K562 (cell line): ENCODE measurements at regions not wholly inside any gene's neighbourhood (a gene's known extent, or its start where the extent isn't known, plus 50 kb on each side); places are given as distances from the start of the nearest gene placed in this dataset.
"Not testable (repeated sequence)": the region's sequence is repeated elsewhere in the genome, so short reads cannot be mapped to it uniquely, and the experiment has no call there.

Experiments
- ATAC-seq: fragments of 200-7000 bp; cut with Tn5 transposase; 3 replicates; pipeline ENCODE4 v1.9.1; 2020; ENCODE audit warnings: moderate library complexity
- BruUV-seq: library from RNA; stranded (reverse); fragments of 400-500 nt; replicated peaks from 2 replicates; lab custom pipeline; 2021; lab: Mats Ljungman, UMichigan
- CTCF ChIA-PET: fragments of 300-600 bp; formaldehyde crosslinking; extraction: SDS; loops from one replicate; lab custom pipeline; 2021; ENCODE audit warnings: low intra/inter-chr PET ratio; lab: Yijun Ruan, JAX
- POLR2A ChIA-PET: fragments of 300-600, 350-650 bp; sonication (Branson Sonifier 250); formaldehyde crosslinking; extraction: SDS; loops from one replicate; lab custom pipeline; 2021; ENCODE audit warnings: antibody characterized with exemption, inconsistent platforms; lab: Yijun Ruan, JAX
- DNase-seq, 4 experiments: peaks; one replicate each; pipeline versions ENCODE4 v3.0.0 to v3.0.0-alpha.2; 2011 to 2018; ENCODE audit warnings: low spot score in 3 of 4, mixed read lengths in 3 of 4; ENCODE audit errors: extremely low read depth in 1 of 4
- FAIRE-seq: peaks from 2 replicates; lab custom pipeline; 2011; peaks lifted over from hg19 to GRCh38; lab: Jason Lieb, UNC
- H2AFZ ChIP-seq: 2 replicates; pipeline ENCODE4 v1.6.0; 2011; ENCODE audit warnings: low read depth, low read length, control low read depth, inconsistent platforms
- H3K27ac ChIP-seq: fragments of 200-600 bp; 3 replicates; pipeline ENCODE4 v1.8.0; 2011; ENCODE audit warnings: low read depth, mild to moderate bottlenecking, control low read depth, inconsistent platforms, low read length, moderate library complexity, mixed read lengths; ENCODE audit errors: extremely low read depth
- H3K27me3 ChIP-seq, 2 experiments: fragments of 300-600 bp in 1 of 2; 2 replicates in 1 of 2; 3 replicates in 1 of 2; pipeline versions ENCODE4 v1.6.0 to v1.8.0; 2011; ENCODE audit warnings: inconsistent platforms in 2 of 2, low read length in 2 of 2, mild to moderate bottlenecking in 1 of 2, mixed read lengths in 1 of 2, moderate library complexity in 1 of 2; ENCODE audit not compliant: control insufficient read depth in 2 of 2, insufficient read depth in 2 of 2
- H3K36me3 ChIP-seq: fragments of 300-600 bp; 3 replicates; pipeline ENCODE4 v1.8.0; 2011; ENCODE audit warnings: mild to moderate bottlenecking, low read length, inconsistent platforms; ENCODE audit not compliant: control insufficient read depth, insufficient read depth
- H3K4me1 ChIP-seq, 2 experiments: fragments of 200-600 bp in 1 of 2; replicated peaks in 1 of 2; 2 replicates in 1 of 2; 3 replicates in 1 of 2; pipeline versions ENCODE4 v1.5.1 to v1.8.0; 2011; ENCODE audit warnings: inconsistent platforms in 2 of 2, low read length in 2 of 2, mild to moderate bottlenecking in 1 of 2, mixed read lengths in 1 of 2, moderate library complexity in 1 of 2; ENCODE audit not compliant: control insufficient read depth in 2 of 2, insufficient read depth in 2 of 2
- H3K4me2 ChIP-seq: 2 replicates; pipeline ENCODE4 v1.6.1; 2011; ENCODE audit warnings: low read length, control low read depth, inconsistent platforms, mixed read lengths; ENCODE audit not compliant: insufficient read depth
- H3K4me3 ChIP-seq: fragments of 200-600 bp; sonication (generic), shearing (Covaris generic); 2 replicates; pipeline ENCODE4 v1.5.1; 2016; ENCODE audit warnings: control low read depth, inconsistent platforms
- H3K79me2 ChIP-seq: fragments of 200-600 bp; 3 replicates; pipeline ENCODE4 v1.8.0; 2011; ENCODE audit warnings: low read length, inconsistent platforms; ENCODE audit not compliant: control insufficient read depth, insufficient read depth
- H3K9ac ChIP-seq, 2 experiments: 2 replicates each; pipeline versions ENCODE4 v1.6.0 to v1.6.1; 2011; ENCODE audit warnings: low read depth in 2 of 2, low read length in 2 of 2, control low read depth in 1 of 2, inconsistent platforms in 1 of 2, mild to moderate bottlenecking in 1 of 2, mixed read lengths in 1 of 2; ENCODE audit not compliant: insufficient read depth in 1 of 2
- H3K9me1 ChIP-seq: one replicate; pipeline ENCODE4 v1.6.0; 2011; ENCODE audit warnings: inconsistent platforms, mild to moderate bottlenecking, low read length, moderate library complexity; ENCODE audit not compliant: control insufficient read depth, insufficient read depth
- H3K9me3 ChIP-seq: replicated peaks from 2 replicates; pipeline ENCODE4 v1.5.1; 2011; ENCODE audit warnings: low read depth, low read length, inconsistent platforms; ENCODE audit not compliant: control insufficient read depth, insufficient read depth
- H4K20me1 ChIP-seq: replicated peaks from 2 replicates; pipeline ENCODE4 v1.6.1; 2011; ENCODE audit warnings: low read length, inconsistent platforms, mixed read lengths; ENCODE audit not compliant: control insufficient read depth, insufficient read depth
- BMI1 ChIP-seq: fragments of 150-350 bp; IDR thresholded peaks from 2 replicates; pipeline ENCODE4 v1.6.1; 2014; ENCODE audit warnings: low read length
- DMBX1 ChIP-seq: fragments of 250-450 bp; sonication (Bioruptor Pico); IDR thresholded peaks from 2 replicates; pipeline ENCODE4 v1.8.0; 2022; ENCODE audit warnings: inconsistent platforms, mild to moderate bottlenecking, moderate library complexity, borderline replicate concordance
- FOXA1 ChIP-seq: fragments of 450-650 bp; IDR thresholded peaks from 2 replicates; pipeline ENCODE4 v1.6.1; 2016; ENCODE audit warnings: mild to moderate bottlenecking, borderline replicate concordance
- JUN ChIP-seq, 2 experiments: sonication (generic) in 1 of 2; formaldehyde crosslinking in 1 of 2; IDR thresholded peaks; 2 replicates each; pipeline versions ENCODE4 v1.6.1 to v1.8.0; 2012 to 2022; ENCODE audit warnings: borderline replicate concordance in 2 of 2, mild to moderate bottlenecking in 2 of 2, improper control_type of control experiment in 1 of 2, low read depth in 1 of 2, low read length in 1 of 2, missing genetic modification reagents in 1 of 2
- TCFL5 ChIP-seq: fragments of 250-450 bp; sonication (Bioruptor Pico); conservative IDR thresholded peaks from 2 replicates; pipeline ENCODE4 v1.6.1; 2021; ENCODE audit warnings: mild to moderate bottlenecking, moderate library complexity, matching md5 sums
- ZBTB17 ChIP-seq: fragments of 450-650 bp; formaldehyde crosslinking; IDR thresholded peaks from 2 replicates; pipeline ENCODE4 v1.4.0; 2020; ENCODE audit warnings: mild to moderate bottlenecking
- ZNF444 ChIP-seq: fragments of 250-450 bp; sonication (Bioruptor Pico); IDR thresholded peaks from 2 replicates; pipeline ENCODE4 v1.4.0; 2020; ENCODE audit warnings: mild to moderate bottlenecking, moderate library complexity
- WGBS: fragments of 100-300 bp; shearing (Covaris generic); methylation state at CpG from one replicate; pipeline ENCODE4 v1.1.6; 2016; ENCODE audit warnings: low coverage, mixed read lengths; ENCODE audit not compliant: insufficient coverage; ENCODE audit errors: missing lambda C conversion rate; 5-methylcytosine and 5-hydroxymethylcytosine counted together
- in situ Hi-C: fragments of 300-500 bp; cut with MboI; formaldehyde crosslinking; loops from 4 replicates; pipeline ENCODE4 v1.15.0; 2018; ENCODE audit warnings: inconsistent platforms, mixed read lengths
- intact Hi-C: fragments of 100-400 bp; cut with micrococcal nuclease; formaldehyde crosslinking; loops from 2 replicates; pipeline ENCODE4 v1.14.2; 2022

DNA sequence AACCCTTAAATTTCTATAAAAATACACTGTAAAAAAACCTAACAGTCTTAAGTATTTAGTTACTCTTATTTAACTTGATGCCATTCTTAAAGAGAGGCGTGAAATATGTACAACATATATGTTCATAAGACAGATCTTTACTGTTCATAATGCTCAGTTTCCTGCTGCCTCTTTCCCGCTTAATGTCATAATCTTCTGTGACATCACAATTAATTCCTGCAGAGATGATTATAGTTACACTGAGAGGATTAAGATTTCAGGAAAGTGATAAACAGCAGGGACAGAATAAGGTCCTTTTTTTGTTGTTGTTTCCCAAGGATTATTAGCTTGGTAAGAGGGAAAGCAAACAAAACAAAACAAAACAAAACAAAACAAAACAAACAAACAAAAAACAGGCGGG, 801.4 kb downstream of the FLRT2 start (continued):
- TF ChIP-seq FOXA1 (no peak), JUN (IDR thresholded peaks at IDR 0.05; ENCODE audit: borderline replicate concordance, low read depth, low read length) (no peak), JUN (CRISPR knock-in tag; IDR thresholded peaks at IDR 0.05; ENCODE audit: borderline replicate concordance) (no peak), ZBTB17 (CRISPR knock-in tag) (no peak), DMBX1 (CRISPR knock-in tag) (no peak), BMI1 (no peak), TCFL5 (CRISPR knock-in tag) (no peak)

DNA sequence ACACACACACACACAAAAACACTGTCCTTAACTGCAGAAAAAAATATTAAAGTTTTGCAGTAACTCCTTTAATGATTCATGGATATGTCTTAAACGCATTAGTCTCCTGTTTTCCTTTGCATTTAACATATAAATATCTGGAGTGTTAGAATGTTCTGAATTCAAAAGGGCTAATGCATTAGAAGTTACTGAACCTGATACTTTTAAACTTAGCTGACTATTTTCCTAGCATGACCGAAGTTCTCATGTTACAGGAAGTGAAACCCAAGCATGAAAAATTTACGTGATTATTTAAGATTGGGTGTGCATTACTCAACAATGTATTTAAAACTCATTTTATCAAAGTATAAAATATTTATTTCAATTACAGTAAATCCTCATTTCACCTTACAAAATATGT, 791.2 kb downstream of the FLRT2 start:
- H3K9me1 ChIP-seq, result no peaks in the 10 kb centered on the region
- H3K79me2 ChIP-seq, result no peaks in the 10 kb centered on the region
- H3K9ac ChIP-seq, result no peak overlapping the region
- H3K27ac ChIP-seq, result no peak overlapping the region
- 0% methylated on average over 3 of the region's 3 CpGs for WGBS
- no peaks in the 10 kb centered on the region for H3K27me3 ChIP-seq
- H3K4me2 ChIP-seq, result no peak overlapping the region
- no peaks in the 10 kb centered on the region for H4K20me1 ChIP-seq
- no TSS peak for BruUV-seq
- FAIRE-seq (no peak), DNase-seq (no peak), ATAC-seq (no peak)
- CTCF ChIA-PET, result no interaction called here
- intact Hi-C loops, result no loop called here
- no peaks in the 10 kb centered on the region for H3K4me1 ChIP-seq
- H2AFZ ChIP-seq, result no peak overlapping the region
- TF ChIP-seq ZNF444, result no peak
- POLR2A ChIA-PET, result no interaction called here
- no peak overlapping the region for H3K4me3 ChIP-seq
- no peaks in the 10 kb centered on the region for H3K9me3 ChIP-seq
- in situ Hi-C loops, result no loop called here
- no peaks in the 10 kb centered on the region for H3K36me3 ChIP-seq

GRCh38 chr14:86312154-86312665, 782.3 kb downstream of the FLRT2 start:
- CTCF ChIA-PET, DNase-seq, H3K9me3 ChIP-seq, H3K27ac ChIP-seq, in situ Hi-C loops, H3K36me3 ChIP-seq, ATAC-seq, H3K4me1 ChIP-seq, H3K9me1 ChIP-seq, H3K9ac ChIP-seq, H3K4me2 ChIP-seq, H3K4me3 ChIP-seq, POLR2A ChIA-PET, BruUV-seq, intact Hi-C loops, H2AFZ ChIP-seq, H4K20me1 ChIP-seq, H3K79me2 ChIP-seq, FAIRE-seq, H3K27me3 ChIP-seq: not testable (repeated sequence)
- whole genome bisulfite sequencing, result 3% methylated on average over 7 of the region's 19 CpGs
